ENCODE measurements at regions not wholly inside any gene's neighbourhood (a gene's known extent, or its start where the extent isn't known, plus 50 kb on each side); places are given as distances from the start of the nearest gene placed in this dataset.
"Not testable (repeated sequence)": the region's sequence is repeated elsewhere in the genome, so short reads cannot be mapped to it uniquely, and the experiment has no call there.

- not testable (repeated sequence) for H3K9ac ChIP-seq (ENCODE audit: low read length); H3K27me3 ChIP-seq (ENCODE audit: low read length); H3K9me3 ChIP-seq (ENCODE audit: low read length); H3K9me2 ChIP-seq (replicated peaks; ENCODE audit: insufficient read depth, low read length); H3K27ac ChIP-seq (ENCODE audit: low read length); H3K79me2 ChIP-seq (ENCODE audit: low read length); DNase-seq; H4K20me1 ChIP-seq (ENCODE audit: insufficient read depth, low read depth, low read length); H3K4me2 ChIP-seq (ENCODE audit: low read depth, low read length, poor library complexity, severe bottlenecking); H2AFZ ChIP-seq (ENCODE audit: low read length); H3K4me1 ChIP-seq (ENCODE audit: low read length); H3K36me3 ChIP-seq (ENCODE audit: insufficient read depth, low read length); H3K4me3 ChIP-seq (ENCODE audit: low read length)
These were observed 133.2 kb upstream of the RASA1 start for GRCh38 chr5:87134513-87134912.

GRCh38 chr5:87136096-87136495, 131.6 kb upstream of the RASA1 start:
- Histone ChIP-seq H3K9me2 (replicated peaks; ENCODE audit: insufficient read depth, low read length) (no peaks in the 10 kb centered on the region), H3K4me1 (ENCODE audit: low read length) (no peaks in the 10 kb centered on the region), H3K36me3 (ENCODE audit: insufficient read depth, low read length) (no peaks in the 10 kb centered on the region), H3K9me3 (ENCODE audit: low read length) (no peaks in the 10 kb centered on the region), H3K79me2 (ENCODE audit: low read length) (no peaks in the 10 kb centered on the region), H3K4me2 (ENCODE audit: low read depth, low read length, poor library complexity, severe bottlenecking) (no peak overlapping the region), H4K20me1 (ENCODE audit: insufficient read depth, low read depth, low read length) (no peaks in the 10 kb centered on the region), H2AFZ (ENCODE audit: low read length) (no peak overlapping the region), H3K27ac (ENCODE audit: low read length) (no peak overlapping the region), H3K4me3 (ENCODE audit: low read length) (no peak overlapping the region), H3K27me3 (ENCODE audit: low read length) (no peaks in the 10 kb centered on the region), H3K9ac (ENCODE audit: low read length) (no peak overlapping the region)
- no peak for DNase-seq

GRCh38 chr5:87136733-87137132, 130.9 kb upstream of the RASA1 start:
- no peak overlapping the region for H3K4me3 ChIP-seq (ENCODE audit: low read length)
- DNase-seq, result no peak
- H2AFZ ChIP-seq (ENCODE audit: low read length), result no peak overlapping the region
- no peaks in the 10 kb centered on the region for H3K9me2 ChIP-seq (replicated peaks; ENCODE audit: insufficient read depth, low read length)
- H3K27ac ChIP-seq (ENCODE audit: low read length), result no peak overlapping the region
- H3K4me2 ChIP-seq (ENCODE audit: low read depth, low read length, poor library complexity, severe bottlenecking), result no peak overlapping the region
- H4K20me1 ChIP-seq (ENCODE audit: insufficient read depth, low read depth, low read length), result no peaks in the 10 kb centered on the region
- H3K9me3 ChIP-seq (ENCODE audit: low read length), result no peaks in the 10 kb centered on the region
- no peaks in the 10 kb centered on the region for H3K79me2 ChIP-seq (ENCODE audit: low read length)
- no peaks in the 10 kb centered on the region for H3K36me3 ChIP-seq (ENCODE audit: insufficient read depth, low read length)
- H3K27me3 ChIP-seq (ENCODE audit: low read length), result no peaks in the 10 kb centered on the region
- no peak overlapping the region for H3K9ac ChIP-seq (ENCODE audit: low read length)
- H3K4me1 ChIP-seq (ENCODE audit: low read length), result no peaks in the 10 kb centered on the region

DNA sequence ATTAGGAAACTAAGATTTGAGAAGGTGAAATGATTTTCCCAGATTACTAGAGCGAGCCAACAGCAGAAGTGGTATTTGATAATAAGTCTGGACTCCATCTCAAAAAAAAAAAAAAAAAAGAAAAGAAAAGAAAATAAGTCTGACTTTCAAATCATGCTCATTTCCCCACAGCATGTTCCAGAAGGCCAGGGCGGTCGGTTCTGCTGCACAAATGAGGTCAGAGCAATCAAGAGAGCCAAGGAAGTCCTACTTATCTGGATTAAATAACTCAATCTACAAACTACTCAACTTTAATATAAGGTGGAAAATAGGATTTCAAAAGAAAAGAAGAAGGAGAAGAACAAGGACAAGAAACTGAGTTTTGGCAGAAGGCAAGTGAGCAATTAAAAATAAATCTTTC, 130.4 kb upstream of the RASA1 start:
- no peaks in the 10 kb centered on the region for H3K4me1 ChIP-seq (ENCODE audit: low read length)
- H3K9me2 ChIP-seq (replicated peaks; ENCODE audit: insufficient read depth, low read length), result no peaks in the 10 kb centered on the region
- no peak overlapping the region for H3K27ac ChIP-seq (ENCODE audit: low read length)
- no peak overlapping the region for H3K9ac ChIP-seq (ENCODE audit: low read length)
- no peaks in the 10 kb centered on the region for H3K27me3 ChIP-seq (ENCODE audit: low read length)
- H2AFZ ChIP-seq (ENCODE audit: low read length), result no peak overlapping the region
- no peak for DNase-seq
- H3K9me3 ChIP-seq (ENCODE audit: low read length), result no peaks in the 10 kb centered on the region
- no peaks in the 10 kb centered on the region for H3K79me2 ChIP-seq (ENCODE audit: low read length)
- no peaks in the 10 kb centered on the region for H3K36me3 ChIP-seq (ENCODE audit: insufficient read depth, low read length)
- no peak overlapping the region for H3K4me3 ChIP-seq (ENCODE audit: low read length)
- no peaks in the 10 kb centered on the region for H4K20me1 ChIP-seq (ENCODE audit: insufficient read depth, low read depth, low read length)
- H3K4me2 ChIP-seq (ENCODE audit: low read depth, low read length, poor library complexity, severe bottlenecking), result no peak overlapping the region

- Histone ChIP-seq H3K79me2 (ENCODE audit: low read length) (no peaks in the 10 kb centered on the region), H3K9me3 (ENCODE audit: low read length) (no peaks in the 10 kb centered on the region), H3K27me3 (ENCODE audit: low read length) (no peaks in the 10 kb centered on the region), H3K9me2 (replicated peaks; ENCODE audit: insufficient read depth, low read length) (no peaks in the 10 kb centered on the region), H4K20me1 (ENCODE audit: insufficient read depth, low read depth, low read length) (no peaks in the 10 kb centered on the region), H2AFZ (ENCODE audit: low read length) (no peak overlapping the region), H3K4me2 (ENCODE audit: low read depth, low read length, poor library complexity, severe bottlenecking) (no peak overlapping the region), H3K4me3 (ENCODE audit: low read length) (no peak overlapping the region), H3K4me1 (ENCODE audit: low read length) (no peaks in the 10 kb centered on the region), H3K27ac (ENCODE audit: low read length) (no peak overlapping the region), H3K9ac (ENCODE audit: low read length) (no peak overlapping the region), H3K36me3 (ENCODE audit: insufficient read depth, low read length) (no peaks in the 10 kb centered on the region)
- no peak for DNase-seq
These were observed 129.4 kb upstream of the RASA1 start for GRCh38 chr5:87138091-87138805.

GRCh38 chr5:87139795-87140194, 127.9 kb upstream of the RASA1 start:
- Histone ChIP-seq H2AFZ (ENCODE audit: low read length) (no peak overlapping the region), H3K27me3 (ENCODE audit: low read length) (no peaks in the 10 kb centered on the region), H3K4me2 (ENCODE audit: low read depth, low read length, poor library complexity, severe bottlenecking) (no peak overlapping the region), H3K79me2 (ENCODE audit: low read length) (no peaks in the 10 kb centered on the region), H3K36me3 (ENCODE audit: insufficient read depth, low read length) (no peaks in the 10 kb centered on the region), H3K4me3 (ENCODE audit: low read length) (no peak overlapping the region), H3K4me1 (ENCODE audit: low read length) (no peaks in the 10 kb centered on the region), H3K27ac (ENCODE audit: low read length) (no peak overlapping the region), H3K9me2 (replicated peaks; ENCODE audit: insufficient read depth, low read length) (no peaks in the 10 kb centered on the region), H4K20me1 (ENCODE audit: insufficient read depth, low read depth, low read length) (no peaks in the 10 kb centered on the region), H3K9me3 (ENCODE audit: low read length) (no peaks in the 10 kb centered on the region), H3K9ac (ENCODE audit: low read length) (no peak overlapping the region)
- no peak for DNase-seq

- no peak overlapping the region for H3K4me2 ChIP-seq (ENCODE audit: low read depth, low read length, poor library complexity, severe bottlenecking)
- no peaks in the 10 kb centered on the region for H4K20me1 ChIP-seq (ENCODE audit: insufficient read depth, low read depth, low read length)
- H3K9me3 ChIP-seq (ENCODE audit: low read length), result no peaks in the 10 kb centered on the region
- H3K27me3 ChIP-seq (ENCODE audit: low read length), result no peaks in the 10 kb centered on the region
- no peaks in the 10 kb centered on the region for H3K4me1 ChIP-seq (ENCODE audit: low read length)
- H3K9ac ChIP-seq (ENCODE audit: low read length), result no peak overlapping the region
- no peak overlapping the region for H3K4me3 ChIP-seq (ENCODE audit: low read length)
- no peaks in the 10 kb centered on the region for H3K9me2 ChIP-seq (replicated peaks; ENCODE audit: insufficient read depth, low read length)
- H3K79me2 ChIP-seq (ENCODE audit: low read length), result no peaks in the 10 kb centered on the region
- no peaks in the 10 kb centered on the region for H3K36me3 ChIP-seq (ENCODE audit: insufficient read depth, low read length)
- no peak overlapping the region for H3K27ac ChIP-seq (ENCODE audit: low read length)
- no peak for DNase-seq
- no peak overlapping the region for H2AFZ ChIP-seq (ENCODE audit: low read length)
These were observed 126.1 kb upstream of the RASA1 start for GRCh38 chr5:87141544-87141943.

GRCh38 chr5:87145853-87146252, 121.8 kb upstream of the RASA1 start:
- not testable (repeated sequence) for H3K9me2 ChIP-seq (replicated peaks; ENCODE audit: insufficient read depth, low read length); H4K20me1 ChIP-seq (ENCODE audit: insufficient read depth, low read depth, low read length); H3K9me3 ChIP-seq (ENCODE audit: low read length); DNase-seq; H3K4me3 ChIP-seq (ENCODE audit: low read length); H3K9ac ChIP-seq (ENCODE audit: low read length); H3K4me2 ChIP-seq (ENCODE audit: low read depth, low read length, poor library complexity, severe bottlenecking); H3K4me1 ChIP-seq (ENCODE audit: low read length); H3K27ac ChIP-seq (ENCODE audit: low read length); H2AFZ ChIP-seq (ENCODE audit: low read length); H3K79me2 ChIP-seq (ENCODE audit: low read length); H3K36me3 ChIP-seq (ENCODE audit: insufficient read depth, low read length); H3K27me3 ChIP-seq (ENCODE audit: low read length)

DNA sequence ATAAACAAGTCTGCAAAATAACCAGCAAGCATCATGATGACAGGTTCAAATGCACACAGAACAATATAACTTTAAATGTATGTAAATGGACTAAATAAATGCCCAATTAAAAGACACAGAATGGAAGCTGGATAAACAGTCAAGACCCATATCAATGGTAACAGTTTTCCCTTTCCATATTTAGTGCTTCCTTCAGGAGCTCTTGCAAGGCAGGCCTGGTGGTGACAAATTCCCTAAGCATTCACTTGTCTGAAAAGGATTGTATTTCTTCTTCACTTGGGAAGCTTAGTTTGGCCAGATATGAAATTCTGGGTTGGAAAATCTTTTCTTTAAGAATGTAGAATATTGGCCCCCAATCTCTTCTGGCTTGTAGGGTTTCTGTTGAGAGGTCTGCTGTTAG, 120.2 kb upstream of the RASA1 start:
- Histone ChIP-seq H2AFZ (ENCODE audit: low read length) (no peak overlapping the region), H3K4me1 (ENCODE audit: low read length) (no peaks in the 10 kb centered on the region), H3K79me2 (ENCODE audit: low read length) (no peaks in the 10 kb centered on the region), H3K4me3 (ENCODE audit: low read length) (no peak overlapping the region), H3K27me3 (ENCODE audit: low read length) (no peaks in the 10 kb centered on the region), H3K4me2 (ENCODE audit: low read depth, low read length, poor library complexity, severe bottlenecking) (no peak overlapping the region), H3K27ac (ENCODE audit: low read length) (no peak overlapping the region), H3K36me3 (ENCODE audit: insufficient read depth, low read length) (no peaks in the 10 kb centered on the region), H3K9ac (ENCODE audit: low read length) (no peak overlapping the region), H4K20me1 (ENCODE audit: insufficient read depth, low read depth, low read length) (no peaks in the 10 kb centered on the region), H3K9me2 (replicated peaks; ENCODE audit: insufficient read depth, low read length) (no peaks in the 10 kb centered on the region), H3K9me3 (ENCODE audit: low read length) (no peaks in the 10 kb centered on the region)
- DNase-seq, result no peak

Measured in Karpas-422 (cell line).